Activated CD4-positive, alpha-beta T cell treated with anti-CD3 and anti-CD28 coated beads, Interleukin-2, amount 10 ng/mL, durations not matched to agents 7 days and 5 days (primary cell): ENCODE measurements at regions not wholly inside any gene's neighbourhood (a gene's known extent, or its start where the extent isn't known, plus 50 kb on each side); places are given as distances from the start of the nearest gene placed in this dataset.

Experiments used
- CTCF ChIA-PET: fragments of 350-600 bp; sonication (Branson Sonifier 250); formaldehyde crosslinking; loops from one replicate; lab custom pipeline; 2021; ENCODE audit warnings: antibody characterized with exemption; lab: Charles Lee
- POLR2A ChIA-PET: fragments of 350-600 bp; sonication (Branson Sonifier 250); formaldehyde crosslinking; loops from one replicate; lab custom pipeline; 2021; ENCODE audit warnings: antibody characterized with exemption; lab: Charles Lee
- DNase-seq: peaks from one replicate; pipeline ENCODE4 v3.0.0-alpha.2; 2020
- H3K27ac Mint-ChIP-seq: one replicate; pipeline ENCODE4 v1.8.0; 2021; ENCODE audit warnings: mild to moderate bottlenecking, moderate library complexity, mixed read lengths
- H3K27me3 Mint-ChIP-seq: one replicate; pipeline ENCODE4 v1.8.0; 2021; ENCODE audit warnings: mixed read lengths
- H3K36me3 Mint-ChIP-seq: one replicate; pipeline ENCODE4 v1.8.0; 2021; ENCODE audit warnings: low read depth, mixed read lengths
- H3K4me1 Mint-ChIP-seq: one replicate; pipeline ENCODE4 v1.8.0; 2021; ENCODE audit warnings: mixed read lengths
- H3K4me3 Mint-ChIP-seq: one replicate; pipeline ENCODE4 v1.8.0; 2021; ENCODE audit warnings: mild to moderate bottlenecking, moderate library complexity, mixed read lengths
- H3K9me3 Mint-ChIP-seq: one replicate; pipeline ENCODE4 v1.8.0; 2021; ENCODE audit warnings: mixed read lengths

GRCh38 chr4:177087060-177087459 lies 222.6 kb upstream of the NEIL3 start:
- ChIA-PET CTCF (interaction anchor here (0.6 kb wide), 1 partner anchor 1663 kb away, joined by 3 read pairs; no protein-coding TSS in a partner anchor), POLR2A (no interaction called here)
- Mint-ChIP-seq H3K27me3 (no peaks in the 10 kb centered on the region), H3K9me3 (no peaks in the 10 kb centered on the region), H3K36me3 (no peaks in the 10 kb centered on the region), H3K4me1 (no peaks in the 10 kb centered on the region), H3K4me3 (no peak overlapping the region), H3K27ac (no peak overlapping the region)
- DNase-seq = no peak

GRCh38 chr4:177087499-177087898 lies 222.2 kb upstream of the NEIL3 start:
- Mint-ChIP-seq H3K4me1 (no peaks in the 10 kb centered on the region), H3K27me3 (no peaks in the 10 kb centered on the region), H3K9me3 (no peaks in the 10 kb centered on the region), H3K27ac (no peak overlapping the region), H3K4me3 (no peak overlapping the region), H3K36me3 (no peaks in the 10 kb centered on the region)
- ChIA-PET POLR2A (no interaction called here), CTCF (no interaction called here)
- no peak for DNase-seq

GRCh38 chr4:177091515-177091914 lies 218.2 kb upstream of the NEIL3 start:
- Mint-ChIP-seq H3K27ac (no peak overlapping the region), H3K4me3 (no peak overlapping the region), H3K9me3 (no peaks in the 10 kb centered on the region), H3K4me1 (no peaks in the 10 kb centered on the region), H3K27me3 (no peaks in the 10 kb centered on the region), H3K36me3 (no peaks in the 10 kb centered on the region)
- no peak for DNase-seq
- POLR2A ChIA-PET = no interaction called here
- CTCF ChIA-PET = no interaction called here

- H3K27me3 Mint-ChIP-seq = no peaks in the 10 kb centered on the region
- H3K27ac Mint-ChIP-seq = no peak overlapping the region
- DNase-seq = no peak
- no peak overlapping the region for H3K4me3 Mint-ChIP-seq
- H3K4me1 Mint-ChIP-seq = no peaks in the 10 kb centered on the region
- H3K36me3 Mint-ChIP-seq = no peaks in the 10 kb centered on the region
- no peaks in the 10 kb centered on the region for H3K9me3 Mint-ChIP-seq
- POLR2A ChIA-PET = no interaction called here
- CTCF ChIA-PET = interaction anchor here (1.1 kb wide), 1 partner anchor 27 kb away, joined by 3 read pairs; no protein-coding TSS in a partner anchor
Measured at GRCh38 chr4:177092807-177093206, 216.9 kb upstream of the NEIL3 start.

- Mint-ChIP-seq H3K27ac (no peak overlapping the region), H3K27me3 (no peaks in the 10 kb centered on the region), H3K9me3 (no peaks in the 10 kb centered on the region), H3K4me1 (no peaks in the 10 kb centered on the region), H3K36me3 (no peaks in the 10 kb centered on the region), H3K4me3 (no peak overlapping the region)
- POLR2A ChIA-PET = no interaction called here
- CTCF ChIA-PET = interaction anchor here (0.7 kb wide), 1 partner anchor 349 kb away, joined by 4 read pairs; no protein-coding TSS in a partner anchor
- no peak for DNase-seq
Measured at GRCh38 chr4:177093964-177094363, 215.7 kb upstream of the NEIL3 start.

- Mint-ChIP-seq H3K27ac (no peak overlapping the region), H3K27me3 (no peaks in the 10 kb centered on the region), H3K36me3 (no peaks in the 10 kb centered on the region), H3K4me3 (no peak overlapping the region), H3K9me3 (no peaks in the 10 kb centered on the region), H3K4me1 (no peaks in the 10 kb centered on the region)
- CTCF ChIA-PET = no interaction called here
- no peak for DNase-seq
- POLR2A ChIA-PET = no interaction called here
Measured at GRCh38 chr4:177097291-177097690, 212.4 kb upstream of the NEIL3 start.

GRCh38 chr4:177099211-177099610 lies 210.5 kb upstream of the NEIL3 start:
- no peaks in the 10 kb centered on the region for H3K9me3 Mint-ChIP-seq
- no peak overlapping the region for H3K27ac Mint-ChIP-seq
- DNase-seq = no peak
- H3K27me3 Mint-ChIP-seq = no peaks in the 10 kb centered on the region
- CTCF ChIA-PET = interaction anchor here (0.6 kb wide), 1 partner anchor 25 kb away, joined by 3 read pairs; no protein-coding TSS in a partner anchor
- H3K36me3 Mint-ChIP-seq = no peaks in the 10 kb centered on the region
- H3K4me1 Mint-ChIP-seq = no peaks in the 10 kb centered on the region
- POLR2A ChIA-PET = no interaction called here
- H3K4me3 Mint-ChIP-seq = no peak overlapping the region

GRCh38 chr4:177100307-177100706 lies 209.4 kb upstream of the NEIL3 start:
- CTCF ChIA-PET = no interaction called here

GRCh38 chr4:177103619-177104018 lies 206.1 kb upstream of the NEIL3 start:
- no peaks in the 10 kb centered on the region for H3K27me3 Mint-ChIP-seq
- no peak overlapping the region for H3K4me3 Mint-ChIP-seq
- ChIA-PET POLR2A (no interaction called here), CTCF (no interaction called here)
- DNase-seq = no peak
- no peak overlapping the region for H3K27ac Mint-ChIP-seq
- no peaks in the 10 kb centered on the region for H3K36me3 Mint-ChIP-seq
- no peaks in the 10 kb centered on the region for H3K4me1 Mint-ChIP-seq
- H3K9me3 Mint-ChIP-seq = no peaks in the 10 kb centered on the region

More at GRCh38 chr4:177100307-177100706, 209.4 kb upstream of the NEIL3 start:
- no peak overlapping the region for H3K27ac Mint-ChIP-seq
- no peaks in the 10 kb centered on the region for H3K36me3 Mint-ChIP-seq
- H3K4me1 Mint-ChIP-seq = no peaks in the 10 kb centered on the region
- POLR2A ChIA-PET = no interaction called here
- no peak overlapping the region for H3K4me3 Mint-ChIP-seq
- no peaks in the 10 kb centered on the region for H3K27me3 Mint-ChIP-seq
- no peaks in the 10 kb centered on the region for H3K9me3 Mint-ChIP-seq
- DNase-seq = no peak

GRCh38 chr4:177105536-177105935 lies 204.1 kb upstream of the NEIL3 start:
- no peak overlapping the region for H3K27ac Mint-ChIP-seq
- H3K27me3 Mint-ChIP-seq = no peaks in the 10 kb centered on the region
- no peak for DNase-seq
- CTCF ChIA-PET = no interaction called here
- H3K9me3 Mint-ChIP-seq = no peaks in the 10 kb centered on the region
- H3K4me3 Mint-ChIP-seq = no peak overlapping the region
- POLR2A ChIA-PET = no interaction called here
- H3K36me3 Mint-ChIP-seq = no peaks in the 10 kb centered on the region
- no peaks in the 10 kb centered on the region for H3K4me1 Mint-ChIP-seq

GRCh38 chr4:177107288-177107921 lies 202.3 kb upstream of the NEIL3 start:
- CTCF ChIA-PET = no interaction called here

GRCh38 chr4:177108708-177109107 lies 201.0 kb upstream of the NEIL3 start:
- H3K27ac Mint-ChIP-seq = no peak overlapping the region
- CTCF ChIA-PET = no interaction called here

More at GRCh38 chr4:177107288-177107921, 202.3 kb upstream of the NEIL3 start:
- H3K9me3 Mint-ChIP-seq = no peaks in the 10 kb centered on the region
- DNase-seq = no peak
- no peaks in the 10 kb centered on the region for H3K36me3 Mint-ChIP-seq
- no peaks in the 10 kb centered on the region for H3K4me1 Mint-ChIP-seq
- H3K27ac Mint-ChIP-seq = no peak overlapping the region
- no peaks in the 10 kb centered on the region for H3K27me3 Mint-ChIP-seq
- POLR2A ChIA-PET = no interaction called here
- H3K4me3 Mint-ChIP-seq = no peak overlapping the region

GRCh38 chr4:177109769-177110168 lies 199.9 kb upstream of the NEIL3 start:
- POLR2A ChIA-PET = interaction anchor here (0.8 kb wide), 1 partner anchor 755 kb away, joined by 5 read pairs; no protein-coding TSS in a partner anchor
- no peaks in the 10 kb centered on the region for H3K27me3 Mint-ChIP-seq
- no peak for DNase-seq
- H3K4me3 Mint-ChIP-seq = no peak overlapping the region
- CTCF ChIA-PET = no interaction called here
- no peaks in the 10 kb centered on the region for H3K4me1 Mint-ChIP-seq
- H3K9me3 Mint-ChIP-seq = no peaks in the 10 kb centered on the region
- no peak overlapping the region for H3K27ac Mint-ChIP-seq
- H3K36me3 Mint-ChIP-seq = no peaks in the 10 kb centered on the region

More at GRCh38 chr4:177108708-177109107, 201.0 kb upstream of the NEIL3 start:
- Mint-ChIP-seq H3K4me3 (no peak overlapping the region), H3K36me3 (no peaks in the 10 kb centered on the region), H3K4me1 (no peaks in the 10 kb centered on the region), H3K9me3 (no peaks in the 10 kb centered on the region), H3K27me3 (no peaks in the 10 kb centered on the region)
- POLR2A ChIA-PET = no interaction called here
- DNase-seq = no peak

GRCh38 chr4:177116161-177116560 lies 193.5 kb upstream of the NEIL3 start:
- Mint-ChIP-seq H3K36me3 (no peaks in the 10 kb centered on the region), H3K4me1 (no peaks in the 10 kb centered on the region), H3K27me3 (peaks cover 2% of the 10 kb centered on the region), H3K27ac (no peak overlapping the region), H3K9me3 (no peaks in the 10 kb centered on the region), H3K4me3 (no peak overlapping the region)
- DNase-seq = no peak
- POLR2A ChIA-PET = no interaction called here
- CTCF ChIA-PET = no interaction called here
